ENCODE measurements at regions not wholly inside any gene's neighbourhood (a gene's known extent, or its start where the extent isn't known, plus 50 kb on each side); places are given as distances from the start of the nearest gene placed in this dataset.
A peak's percentile ranks its signal among the peaks of the same experiment; 100 is the strongest.

DNA sequence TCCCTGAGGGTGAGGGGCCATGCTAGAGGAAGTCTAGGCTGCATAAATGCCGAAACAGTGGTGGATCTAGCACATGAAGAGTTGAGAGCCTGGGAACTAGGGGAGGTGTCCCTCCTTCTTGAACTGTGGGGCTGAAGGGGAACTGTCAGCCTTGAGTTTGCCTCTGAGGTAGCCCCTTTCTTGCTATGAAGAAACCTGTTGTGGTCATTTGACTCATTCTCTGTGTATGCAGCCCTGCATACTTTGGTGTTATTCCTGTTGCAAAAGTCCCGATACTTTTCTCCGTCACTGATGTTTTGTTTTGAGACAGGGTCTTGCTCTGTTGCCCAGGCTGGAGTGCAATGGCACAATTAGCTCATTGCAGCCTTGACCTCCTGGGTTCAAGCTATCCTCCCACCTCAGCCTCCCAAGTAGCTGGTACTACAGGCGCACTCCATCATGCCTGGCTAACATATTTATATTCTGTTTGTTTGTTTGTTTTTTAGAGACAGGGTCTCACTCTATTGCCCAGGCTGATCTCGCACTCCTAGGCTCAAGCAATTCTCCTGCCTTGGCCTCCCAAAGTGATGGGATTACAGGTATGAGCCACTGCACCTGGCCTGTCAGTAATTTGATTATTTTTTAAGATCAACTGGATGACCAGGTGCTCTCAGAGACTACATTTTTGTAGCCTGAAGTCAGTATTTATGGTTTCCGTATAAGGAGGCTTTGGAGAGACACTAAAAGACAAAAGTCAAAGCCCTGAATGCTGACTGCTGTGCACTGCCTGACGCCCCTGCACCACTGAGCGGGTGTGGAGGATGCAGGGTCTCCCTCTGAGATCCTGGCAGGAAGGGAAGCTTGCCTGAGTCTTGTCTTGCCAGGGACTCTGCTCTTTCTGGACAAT lies 86.2 kb upstream of the KCNK12 start:
- DNase-seq (ENCODE audit: low read depth): no peak
- in situ Hi-C loops (cut with HindIII; ENCODE audit: low pct_unique_long_range_greater_than_20kb, low sequenced_read_pairs): no loop called here

- in situ Hi-C loops (cut with HindIII; ENCODE audit: low pct_unique_long_range_greater_than_20kb, low sequenced_read_pairs): no loop called here
- DNase-seq (ENCODE audit: low read depth): no peak
Observed at GRCh38 chr2:47655563-47655880, 84.7 kb upstream of the KCNK12 start.

DNA sequence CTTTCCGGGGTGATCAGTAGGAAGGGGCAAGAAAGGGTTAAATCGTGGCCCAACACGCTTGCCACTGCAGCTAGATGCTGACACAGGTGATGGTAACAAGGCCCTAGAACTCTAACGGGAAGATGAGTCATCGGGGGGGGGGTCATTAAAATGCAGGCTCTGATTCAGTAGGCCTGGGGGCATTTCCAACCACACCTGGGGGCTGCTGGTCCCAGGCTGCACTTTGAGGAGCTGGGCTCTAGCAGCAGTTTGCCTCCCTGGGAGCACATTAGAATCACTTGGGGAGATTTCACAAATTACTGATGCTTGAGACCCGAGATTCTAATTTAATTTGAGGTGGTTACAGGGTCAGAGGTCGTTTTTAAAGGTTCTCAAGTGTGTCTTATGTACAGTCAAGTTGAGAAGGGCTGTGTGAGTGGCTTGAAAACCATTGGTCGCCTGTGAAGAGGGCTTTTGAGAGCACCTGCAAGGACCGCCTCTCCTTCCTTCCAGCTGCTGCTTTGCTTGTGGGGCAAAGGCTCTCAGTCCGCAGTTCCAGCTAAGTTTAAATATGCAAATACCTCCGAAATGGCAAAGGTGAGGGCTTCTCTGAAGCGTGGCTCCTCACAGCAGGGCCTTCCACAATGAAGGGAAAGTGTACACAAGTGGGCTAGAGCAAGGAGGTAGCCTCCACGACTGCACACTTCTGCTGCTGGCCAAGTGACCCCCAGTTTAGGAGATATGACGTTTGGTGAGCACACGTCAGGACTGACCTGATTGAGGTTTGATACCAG lies 84.2 kb upstream of the KCNK12 start:
- in situ Hi-C loops (cut with HindIII; ENCODE audit: low pct_unique_long_range_greater_than_20kb, low sequenced_read_pairs): no loop called here
- no peak for DNase-seq (ENCODE audit: low read depth)

DNA sequence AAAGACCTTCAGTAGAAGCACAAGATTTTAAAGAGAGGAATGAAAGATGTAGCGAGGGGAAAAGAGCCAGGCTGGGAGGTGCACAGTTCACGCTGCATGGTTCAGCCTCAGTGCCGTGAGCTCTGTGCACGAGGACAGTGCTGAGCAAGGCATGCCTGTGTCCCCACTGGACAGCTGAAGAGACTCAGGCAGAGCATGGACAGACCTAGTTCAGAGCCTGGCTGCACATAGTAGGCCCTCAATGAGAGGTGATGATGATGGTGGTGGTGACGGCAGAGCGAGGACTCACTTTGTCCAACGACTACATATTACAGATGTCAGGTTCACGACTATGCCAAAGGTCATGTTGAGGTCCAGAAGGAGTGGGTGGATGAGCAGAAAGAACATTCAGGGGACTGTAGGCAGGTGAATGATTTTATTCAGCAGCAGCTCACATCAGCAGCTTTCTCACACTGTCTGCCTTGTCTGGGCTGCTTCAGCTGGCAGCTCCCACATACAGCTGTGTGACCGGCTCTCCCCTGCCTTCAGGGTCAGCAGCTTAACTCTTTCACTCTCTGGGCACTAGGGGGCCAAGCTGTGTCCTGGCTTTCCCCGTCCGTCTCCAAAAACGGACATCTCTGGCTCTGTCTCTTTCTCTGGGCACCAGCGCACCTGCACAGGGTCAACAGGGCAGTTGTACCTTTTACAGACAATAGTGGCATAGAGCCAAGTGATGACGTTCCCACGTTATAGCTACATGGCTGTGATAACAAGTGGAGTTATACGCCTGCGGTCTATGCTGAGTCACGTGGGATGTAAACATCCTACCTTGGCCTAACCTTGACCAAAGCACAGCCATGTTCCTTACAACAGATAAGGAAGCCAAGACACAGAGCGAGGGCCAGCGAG lies 83.4 kb upstream of the KCNK12 start:
- DNase-seq (ENCODE audit: low read depth): no peak
- in situ Hi-C loops (cut with HindIII; ENCODE audit: low pct_unique_long_range_greater_than_20kb, low sequenced_read_pairs): no loop called here

DNA sequence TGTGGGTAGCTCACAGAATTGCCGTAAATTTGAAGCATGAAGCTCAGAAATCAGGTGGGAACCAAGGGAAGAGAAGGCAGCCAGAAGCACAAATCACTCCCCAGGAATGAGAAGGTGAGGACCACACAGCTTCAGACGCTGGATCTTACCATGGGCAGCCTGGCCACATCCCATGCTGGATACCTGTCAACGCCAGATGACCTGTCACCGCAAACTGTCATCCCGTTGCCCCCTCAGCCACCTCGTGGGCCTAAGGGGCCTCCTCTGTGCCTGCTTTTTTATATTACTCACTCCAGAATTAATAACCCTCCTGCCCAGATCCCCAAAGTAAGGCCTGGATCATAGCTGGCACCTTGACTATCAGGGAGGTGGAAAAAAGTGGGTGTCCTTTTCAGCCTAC lies 82.3 kb upstream of the KCNK12 start:
- in situ Hi-C loops (cut with HindIII; ENCODE audit: low pct_unique_long_range_greater_than_20kb, low sequenced_read_pairs): no loop called here

GRCh38 chr2:47652061-47652690 lies 81.4 kb upstream of the KCNK12 start:
- in situ Hi-C loops (cut with HindIII; ENCODE audit: low pct_unique_long_range_greater_than_20kb, low sequenced_read_pairs): no loop called here
- DNase-seq (ENCODE audit: low read depth): no peak

More for the DNA sequence above, 82.3 kb upstream of the KCNK12 start:
- DNase-seq (ENCODE audit: low read depth): no peak

DNA sequence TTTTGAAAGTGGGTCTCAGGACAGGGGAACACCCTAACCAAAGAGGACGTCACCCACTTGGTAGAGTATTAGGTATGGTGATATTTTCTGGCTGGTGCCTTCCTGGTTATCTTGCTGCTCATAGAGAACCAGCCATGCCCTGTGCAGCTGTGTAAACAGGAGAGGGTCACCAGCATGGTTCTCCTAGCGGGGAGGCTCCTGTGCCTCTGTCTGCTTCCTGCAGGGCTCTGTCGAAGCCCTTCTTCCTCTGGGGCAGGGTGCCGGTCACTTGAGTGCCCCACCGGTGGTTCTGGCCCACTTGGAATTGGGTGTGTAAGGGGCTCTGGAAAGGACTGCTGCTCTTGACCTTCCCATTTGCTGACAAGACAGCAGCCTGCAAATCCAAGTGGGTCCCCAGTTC lies 80.5 kb upstream of the KCNK12 start:
- in situ Hi-C loops (cut with HindIII; ENCODE audit: low pct_unique_long_range_greater_than_20kb, low sequenced_read_pairs): no loop called here
- no peak for DNase-seq (ENCODE audit: low read depth)

DNA sequence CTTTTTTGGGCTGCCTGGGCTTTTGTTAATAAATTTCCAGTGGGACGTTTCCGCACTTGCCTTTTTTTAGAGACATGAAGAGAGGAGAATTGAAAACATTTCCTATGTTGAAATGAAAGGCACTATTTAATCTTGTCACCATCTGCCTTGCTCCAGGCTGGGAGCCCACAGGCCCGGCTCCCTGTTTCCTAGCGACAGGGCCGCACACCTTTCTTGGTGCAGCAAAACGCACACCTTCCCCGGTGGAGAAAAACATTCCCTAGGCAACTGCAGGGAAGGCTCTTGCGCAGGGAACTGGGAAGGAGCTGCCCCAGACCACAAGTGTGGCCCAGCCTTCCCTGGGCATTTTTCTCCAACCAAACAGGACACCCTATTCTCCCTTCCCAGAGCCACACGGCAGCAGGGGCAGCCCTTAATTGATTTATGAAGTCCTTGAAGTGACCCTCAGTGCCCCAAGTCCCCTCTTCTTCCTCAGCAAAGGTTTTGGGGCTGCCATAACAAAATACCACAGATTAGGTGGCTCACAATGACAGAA lies 79.3 kb upstream of the KCNK12 start:
- in situ Hi-C loops (cut with HindIII; ENCODE audit: low pct_unique_long_range_greater_than_20kb, low sequenced_read_pairs): no loop called here
- no peak for DNase-seq (ENCODE audit: low read depth)

GRCh38 chr2:47645246-47645645 lies 74.5 kb upstream of the KCNK12 start:
- no peak for DNase-seq (ENCODE audit: low read depth)
- in situ Hi-C loops (cut with HindIII; ENCODE audit: low pct_unique_long_range_greater_than_20kb, low sequenced_read_pairs): no loop called here

DNA sequence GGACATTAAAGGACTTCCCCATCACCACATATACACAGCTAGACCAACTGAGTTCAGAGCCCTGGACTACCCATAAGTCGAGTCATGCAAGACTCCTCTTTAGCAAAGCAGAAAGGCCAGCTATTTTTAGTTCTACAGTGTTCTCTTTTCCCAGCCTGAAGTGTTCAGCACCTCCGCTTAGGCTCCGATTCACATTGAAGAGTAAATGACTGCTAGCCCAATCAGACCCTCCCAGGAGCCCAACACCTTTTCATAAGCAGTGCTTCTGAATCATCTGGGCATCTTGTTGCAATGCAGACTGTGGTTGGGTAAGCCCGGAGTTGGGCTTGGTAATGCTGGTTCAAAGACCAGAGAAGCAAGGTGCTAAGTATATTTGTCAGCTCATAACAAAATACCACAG lies 73.6 kb upstream of the KCNK12 start:
- DNase-seq (ENCODE audit: low read depth): no peak
- in situ Hi-C loops (cut with HindIII; ENCODE audit: low pct_unique_long_range_greater_than_20kb, low sequenced_read_pairs): no loop called here

DNA sequence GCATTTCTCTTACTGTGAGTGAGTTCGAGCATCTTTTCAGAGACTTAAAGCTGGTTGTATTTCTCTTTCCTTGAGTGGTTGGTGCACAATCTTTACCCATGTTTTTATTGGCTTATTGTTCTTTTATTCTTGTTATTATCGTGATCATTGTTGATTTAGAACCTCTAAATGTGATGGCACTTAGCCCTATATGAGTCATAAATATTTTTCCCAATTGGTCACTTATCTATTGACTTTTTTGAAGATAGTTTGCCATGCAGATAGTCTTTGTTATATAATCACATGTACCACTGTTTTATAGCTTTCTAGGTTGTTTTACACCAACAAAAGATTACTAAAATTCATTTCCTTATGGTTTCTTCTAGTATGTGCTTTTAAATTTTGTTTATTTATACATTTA lies 70.6 kb upstream of the KCNK12 start:
- in situ Hi-C loops (cut with HindIII; ENCODE audit: low pct_unique_long_range_greater_than_20kb, low sequenced_read_pairs): no loop called here
- DNase-seq (ENCODE audit: low read depth): peak; percentile 30

GRCh38 chr2:47640356-47640755 lies 69.6 kb upstream of the KCNK12 start:
- no peak for DNase-seq (ENCODE audit: low read depth)
- in situ Hi-C loops (cut with HindIII; ENCODE audit: low pct_unique_long_range_greater_than_20kb, low sequenced_read_pairs): no loop called here

GRCh38 chr2:47639467-47639866 lies 68.7 kb upstream of the KCNK12 start:
- in situ Hi-C loops (cut with HindIII; ENCODE audit: low pct_unique_long_range_greater_than_20kb, low sequenced_read_pairs): no loop called here

DNA sequence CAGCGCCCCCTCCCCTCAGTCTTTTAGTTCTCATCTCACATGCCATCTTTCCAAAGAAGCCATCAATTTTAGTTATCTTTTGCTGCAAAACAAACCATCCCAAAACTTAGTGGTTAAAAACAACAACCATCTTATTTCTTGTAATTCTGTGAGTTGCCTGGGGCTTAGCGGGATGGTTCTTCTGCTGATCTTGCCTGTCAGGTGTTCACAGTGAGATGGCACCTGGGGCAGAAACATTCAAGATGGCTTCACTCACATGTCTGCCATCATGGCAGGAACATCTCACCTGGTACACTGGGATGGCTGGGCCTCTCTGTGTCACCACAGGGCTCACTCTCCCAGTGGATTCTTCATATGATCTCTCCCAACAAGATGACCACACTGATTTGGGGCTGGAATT lies 67.6 kb upstream of the KCNK12 start:
- DNase-seq (ENCODE audit: low read depth): no peak
- in situ Hi-C loops (cut with HindIII; ENCODE audit: low pct_unique_long_range_greater_than_20kb, low sequenced_read_pairs): no loop called here

More at GRCh38 chr2:47639467-47639866, 68.7 kb upstream of the KCNK12 start:
- peak; percentile 86 for DNase-seq (ENCODE audit: low read depth)

DNA sequence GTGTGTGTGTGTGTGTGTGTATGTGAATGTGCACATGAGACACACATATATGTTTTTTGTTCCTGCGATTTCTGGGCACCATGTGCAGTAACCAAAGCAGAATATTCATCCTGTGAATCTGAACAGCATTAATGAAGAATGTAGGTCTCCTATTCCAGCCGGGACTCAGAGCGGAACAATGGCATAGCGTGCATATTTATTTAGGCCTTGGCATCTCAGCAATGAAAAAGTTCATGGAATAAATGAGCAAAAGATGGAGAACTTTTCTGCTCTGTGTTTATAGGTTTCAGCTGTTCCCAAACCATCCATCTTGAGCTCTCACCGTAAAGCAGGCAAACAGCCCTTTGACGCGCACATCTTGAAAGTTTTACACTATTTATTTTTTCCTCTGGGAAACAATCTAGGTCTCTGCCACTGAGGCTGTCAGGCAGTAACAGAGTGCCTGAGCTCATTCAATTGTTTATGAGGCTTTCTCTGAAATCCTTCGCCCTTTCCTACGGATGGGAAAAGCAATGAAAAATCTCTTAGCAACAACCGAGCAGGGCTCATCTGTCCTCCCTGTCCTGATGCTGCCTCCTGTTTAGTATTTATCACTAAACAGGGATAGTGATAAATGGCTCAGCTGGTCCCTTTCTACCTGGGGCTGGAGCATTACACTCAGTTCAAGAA lies 65.9 kb upstream of the KCNK12 start:
- no peak for DNase-seq (ENCODE audit: low read depth)
- in situ Hi-C loops (cut with HindIII; ENCODE audit: low pct_unique_long_range_greater_than_20kb, low sequenced_read_pairs): no loop called here

GRCh38 chr2:47636176-47636575 lies 65.4 kb upstream of the KCNK12 start:
- no peak for DNase-seq (ENCODE audit: low read depth)
- in situ Hi-C loops (cut with HindIII; ENCODE audit: low pct_unique_long_range_greater_than_20kb, low sequenced_read_pairs): no loop called here

- DNase-seq (ENCODE audit: low read depth): no peak
- in situ Hi-C loops (cut with HindIII; ENCODE audit: low pct_unique_long_range_greater_than_20kb, low sequenced_read_pairs): no loop called here
Observed at GRCh38 chr2:47632754-47633153, 62.0 kb upstream of the KCNK12 start.

Data from Caki2 (cell line).